Endothelial cell of umbilical vein (primary cell): ENCODE measurements at regions not wholly inside any gene's neighbourhood (a gene's known extent, or its start where the extent isn't known, plus 50 kb on each side); places are given as distances from the start of the nearest gene placed in this dataset.

ENCODE experiments used
- BruUV-seq: library from RNA; stranded (reverse); fragments of 400-500 nt; replicated peaks from 2 replicates; lab custom pipeline; 2021; lab: Mats Ljungman, UMichigan
- CTCF ChIA-PET: fragments of 300-600, 350-600 bp; sonication (Branson Sonifier 250); formaldehyde crosslinking; loops from one replicate; lab custom pipeline; 2021; ENCODE audit warnings: antibody characterized with exemption, inconsistent platforms; lab: Charles Lee
- POLR2A ChIA-PET: fragments of 300-600, 350-600 bp; sonication (Branson Sonifier 250); formaldehyde crosslinking; loops from one replicate; lab custom pipeline; 2021; ENCODE audit warnings: antibody characterized with exemption, inconsistent platforms; lab: Charles Lee
- DNase-seq: peaks from one replicate; pipeline ENCODE4 v3.0.0-alpha.2; 2011; ENCODE audit warnings: low read depth, low spot score
- FAIRE-seq: peaks from 2 replicates; lab custom pipeline; 2011; peaks lifted over from hg19 to GRCh38; lab: Jason Lieb, UNC
- H2AFZ ChIP-seq: 2 replicates; pipeline ENCODE4 v1.6.0; 2012; ENCODE audit warnings: low read depth, low read length, control low read depth, inconsistent platforms
- H3K27ac ChIP-seq: 2 replicates; pipeline ENCODE4 v1.5.1; 2011; ENCODE audit warnings: low read depth, mild to moderate bottlenecking, control low read depth, low read length, moderate library complexity; ENCODE audit not compliant: insufficient read depth
- H3K27me3 ChIP-seq, 2 experiments: 2 replicates each; pipeline versions ENCODE4 v1.6.0 to v1.6.1; 2011; ENCODE audit warnings: low read length in 2 of 2, mixed read lengths in 1 of 2; ENCODE audit not compliant: control insufficient read depth in 2 of 2, insufficient read depth in 2 of 2
- H3K36me3 ChIP-seq, 2 experiments: 2 replicates in 1 of 2; 3 replicates in 1 of 2; pipeline ENCODE4 v1.5.1; 2011; ENCODE audit warnings: low read length in 2 of 2, mild to moderate bottlenecking in 1 of 2, moderate library complexity in 1 of 2; ENCODE audit not compliant: control insufficient read depth in 2 of 2, insufficient read depth in 2 of 2; ENCODE audit errors: extremely low read depth in 1 of 2
- H3K4me1 ChIP-seq: 3 replicates; pipeline ENCODE4 v1.5.1; 2011; ENCODE audit warnings: mild to moderate bottlenecking, low read length; ENCODE audit not compliant: control insufficient read depth, insufficient read depth; ENCODE audit errors: extremely low read depth
- H3K4me2 ChIP-seq: 2 replicates; pipeline ENCODE4 v1.6.1; 2011; ENCODE audit warnings: low read length, control low read depth, mixed read lengths; ENCODE audit not compliant: insufficient read depth
- H3K4me3 ChIP-seq, 3 experiments: fragments of 200-600 bp in 1 of 3; sonication (generic), shearing (Covaris generic) in 1 of 3; replicated peaks in 1 of 3; 2 replicates each; pipeline ENCODE4 v1.5.1; 2011 to 2016; ENCODE audit warnings: control low read depth in 3 of 3, low read length in 3 of 3, mild to moderate bottlenecking in 2 of 3, inconsistent platforms in 1 of 3, low read depth in 1 of 3, moderate library complexity in 1 of 3; ENCODE audit not compliant: insufficient read depth in 1 of 3
- H3K79me2 ChIP-seq: 2 replicates; pipeline ENCODE4 v1.6.0; 2012; ENCODE audit warnings: low read length, inconsistent platforms; ENCODE audit not compliant: control insufficient read depth, insufficient read depth
- H3K9ac ChIP-seq: replicated peaks from 2 replicates; pipeline ENCODE3; 2011; ENCODE audit warnings: low read length, control low read depth; ENCODE audit not compliant: insufficient read depth; ENCODE audit errors: extremely low read depth
- H3K9me1 ChIP-seq: replicated peaks from 3 replicates; pipeline ENCODE4 v1.6.0; 2011; ENCODE audit warnings: mild to moderate bottlenecking, low read length; ENCODE audit not compliant: control insufficient read depth, insufficient read depth; ENCODE audit errors: extremely low read depth
- H3K9me3 ChIP-seq: replicated peaks from 2 replicates; pipeline ENCODE4 v1.5.1; 2012; ENCODE audit warnings: low read length, inconsistent platforms; ENCODE audit not compliant: control insufficient read depth, insufficient read depth
- H4K20me1 ChIP-seq: replicated peaks from 2 replicates; pipeline ENCODE3; 2011; ENCODE audit warnings: mild to moderate bottlenecking, low read length; ENCODE audit not compliant: control insufficient read depth, insufficient read depth; ENCODE audit errors: extremely low read depth
- CTCF ChIP-seq, 2 donors: IDR thresholded peaks; 1 replicate in 1 of 2; 2 replicates in 1 of 2; pipeline ENCODE4 v1.5.1; 2011; ENCODE audit warnings: low read length in 2 of 2, mild to moderate bottlenecking in 2 of 2, moderate library complexity in 2 of 2, control low read depth in 1 of 2, inconsistent platforms in 1 of 2, low read depth in 1 of 2; ENCODE audit not compliant: insufficient read depth in 1 of 2; ENCODE audit errors: extremely low read depth in 1 of 2
- EZH2 ChIP-seq: IDR thresholded peaks from 2 replicates; pipeline ENCODE4 v1.6.1; 2012; ENCODE audit warnings: borderline replicate concordance, low read depth, mild to moderate bottlenecking, moderate library complexity, low read length, inconsistent platforms; ENCODE audit not compliant: severe bottlenecking
- FOS ChIP-seq: IDR thresholded peaks from 2 replicates; pipeline ENCODE4 v1.6.1; 2011; ENCODE audit warnings: mild to moderate bottlenecking, low read length, moderate library complexity, borderline replicate concordance; ENCODE audit not compliant: insufficient read depth
- JUN ChIP-seq: IDR thresholded peaks from 2 replicates; pipeline ENCODE4 v1.6.1; 2011; ENCODE audit warnings: borderline replicate concordance, low read depth; ENCODE audit not compliant: insufficient read length, insufficient read depth
- MAX ChIP-seq: IDR thresholded peaks from 2 replicates; pipeline ENCODE4 v1.6.1; 2011; ENCODE audit not compliant: insufficient read depth, insufficient read length
- MYC ChIP-seq: IDR thresholded peaks from one replicate; pipeline ENCODE4 v1.6.1; 2011; ENCODE audit warnings: mild to moderate bottlenecking, low read depth, low read length
- POLR2A ChIP-seq: IDR thresholded peaks from 2 replicates; pipeline ENCODE4 v1.6.1; 2012; ENCODE audit warnings: low read depth, mild to moderate bottlenecking, control low read depth, low read length
- POLR2AphosphoS5 ChIP-seq: IDR thresholded peaks from 2 replicates; pipeline ENCODE4 v1.6.1; 2012; ENCODE audit warnings: low read depth, mild to moderate bottlenecking, control low read depth, low read length, moderate library complexity; ENCODE audit not compliant: insufficient read depth
- dilution Hi-C: fragments of 300-500 bp; cut with MboI; formaldehyde crosslinking; loops from one replicate; pipeline ENCODE4 v1.15.0; 2019; ENCODE audit warnings: low sequenced_read_pairs; ENCODE audit not compliant: extremely low pct_ligation_motif_present
- intact Hi-C: fragments of 100-400 bp; cut with micrococcal nuclease; formaldehyde crosslinking; loops from one replicate; pipeline ENCODE4 v1.10.0; 2022

GRCh38 chr12:58648176-58648575, 272.1 kb downstream of the LRIG3 start:
- TF ChIP-seq MAX (no peak), CTCF (IDR thresholded peaks at IDR 0.05; ENCODE audit: extremely low read depth in 1 of 2, insufficient read depth in 1 of 2, low read depth in 1 of 2, low read length in 2 of 2) (no peak), FOS (no peak), JUN (no peak), EZH2 (no peak), MYC (no peak), POLR2A (no peak), POLR2AphosphoS5 (no peak)
- Histone ChIP-seq H3K36me3 (no peaks in the 10 kb centered on the region), H3K4me3 (no peak overlapping the region), H3K9ac (no peak overlapping the region), H3K27ac (no peak overlapping the region), H3K4me1 (no peaks in the 10 kb centered on the region), H3K79me2 (no peaks in the 10 kb centered on the region), H3K4me2 (no peak overlapping the region), H3K9me1 (no peaks in the 10 kb centered on the region), H3K27me3 (no peaks in the 10 kb centered on the region), H4K20me1 (no peaks in the 10 kb centered on the region), H2AFZ (no peak overlapping the region), H3K9me3 (no peaks in the 10 kb centered on the region)
- FAIRE-seq (no peak), DNase-seq (no peak)
- CTCF ChIA-PET = interaction anchor here (1.7 to 2.1 kb wide), 2 partner anchors 9 to 10 kb away, joined by 5 to 7 read pairs; no protein-coding TSS in a partner anchor
- POLR2A ChIA-PET = no interaction called here
- intact Hi-C loops = no loop called here
- BruUV-seq = no TSS peak
- dilution Hi-C loops = no loop called here
